WTC11 (cell line): ENCODE measurements at regions not wholly inside any gene's neighbourhood (a gene's known extent, or its start where the extent isn't known, plus 50 kb on each side); places are given as distances from the start of the nearest gene placed in this dataset.

Source experiments
- ATAC-seq: fragments of 200-7000 bp; cut with Tn5 transposase; 2 replicates; pipeline ENCODE4 v1.10.0; 2021; ENCODE audit warnings: mild to moderate bottlenecking, moderate library complexity
- CTCF ChIA-PET: fragments of 300-600 bp; sonication (Branson Sonifier 250); formaldehyde crosslinking; loops from one replicate; lab custom pipeline; 2021; ENCODE audit warnings: antibody characterized with exemption; lab: Charles Lee
- POLR2A ChIA-PET: fragments of 350-600 bp; sonication (Branson Sonifier 250); formaldehyde crosslinking; loops from one replicate; lab custom pipeline; 2021; ENCODE audit warnings: antibody characterized with exemption; lab: Charles Lee
- DNase-seq: peaks from one replicate; pipeline ENCODE4 v3.0.0; 2021; ENCODE audit warnings: low spot score
- H3K27ac Mint-ChIP-seq: 2 replicates; pipeline ENCODE4 v1.8.0; 2021; ENCODE audit warnings: mixed read lengths
- H3K27me3 Mint-ChIP-seq: 2 replicates; pipeline ENCODE4 v1.8.0; 2021; ENCODE audit warnings: low read depth, mild to moderate bottlenecking, moderate library complexity, mixed read lengths
- H3K36me3 Mint-ChIP-seq: 2 replicates; pipeline ENCODE4 v1.8.0; 2021; ENCODE audit warnings: mixed read lengths
- H3K4me1 Mint-ChIP-seq: 2 replicates; pipeline ENCODE4 v1.8.0; 2022; ENCODE audit warnings: mixed read lengths
- H3K4me3 Mint-ChIP-seq: 2 replicates; pipeline ENCODE4 v1.8.0; 2021; ENCODE audit warnings: mild to moderate bottlenecking, moderate library complexity, mixed read lengths
- H3K9me3 Mint-ChIP-seq: 2 replicates; pipeline ENCODE4 v1.8.0; 2021; ENCODE audit warnings: mixed read lengths
- FOXJ3 ChIP-seq: sonication (generic); formaldehyde crosslinking; IDR thresholded peaks from 2 replicates; pipeline ENCODE4 v1.9.0; 2021; ENCODE audit warnings: missing genetic modification reagents, mild to moderate bottlenecking, borderline replicate concordance
- FOXK1 ChIP-seq: sonication (generic); formaldehyde crosslinking; IDR thresholded peaks from 2 replicates; pipeline ENCODE4 v1.8.0; 2022; ENCODE audit warnings: mild to moderate bottlenecking, moderate library complexity, missing genetic modification reagents
- IRF2 ChIP-seq: sonication (generic); formaldehyde crosslinking; IDR thresholded peaks from 2 replicates; pipeline ENCODE4 v1.8.0; 2022; ENCODE audit warnings: low read depth, missing genetic modification reagents, borderline replicate concordance
- NFATC4 ChIP-seq: fragments of 250-450 bp; sonication (Bioruptor Pico); IDR thresholded peaks from 2 replicates; pipeline ENCODE4 v1.9.0; 2021; ENCODE audit warnings: mild to moderate bottlenecking
- NFYB ChIP-seq: sonication (generic); formaldehyde crosslinking; conservative IDR thresholded peaks from 2 replicates; pipeline ENCODE4 v1.8.0; 2022; ENCODE audit warnings: low read depth, missing genetic modification reagents
- SOX15 ChIP-seq: fragments of 250-450 bp; sonication (Bioruptor Pico); IDR thresholded peaks from 2 replicates; pipeline ENCODE4 v1.9.0; 2021; ENCODE audit warnings: mild to moderate bottlenecking
- ZBTB21 ChIP-seq: sonication (generic); formaldehyde crosslinking; IDR thresholded peaks from 2 replicates; pipeline ENCODE4 v1.8.1; 2023; ENCODE audit warnings: mild to moderate bottlenecking, missing genetic modification reagents, borderline replicate concordance
- ZNF138 ChIP-seq: sonication (generic); formaldehyde crosslinking; conservative IDR thresholded peaks from 2 replicates; pipeline ENCODE4 v1.8.1; 2022; ENCODE audit warnings: mild to moderate bottlenecking, moderate library complexity, missing genetic modification reagents
- ZNF317 ChIP-seq: sonication (generic); formaldehyde crosslinking; IDR thresholded peaks from 2 replicates; pipeline ENCODE4 v1.8.1; 2023; ENCODE audit warnings: low read depth, mild to moderate bottlenecking, moderate library complexity, missing genetic modification reagents, borderline replicate concordance
- TF ChIP-seq, protein P1 (sequence below): sonication (generic); formaldehyde crosslinking; IDR thresholded peaks from 2 replicates; pipeline ENCODE4 v1.8.0; 2022; ENCODE audit warnings: missing genetic modification reagents
- TF ChIP-seq, protein P2 (sequence below): sonication (generic); formaldehyde crosslinking; IDR thresholded peaks from 2 replicates; pipeline ENCODE4 v1.8.1; 2022; ENCODE audit warnings: missing genetic modification reagents, borderline replicate concordance
- TF ChIP-seq, protein P3 (sequence below): sonication (generic); formaldehyde crosslinking; IDR thresholded peaks from 2 replicates; pipeline ENCODE4 v1.8.0; 2023; ENCODE audit warnings: missing genetic modification reagents
- TF ChIP-seq, protein P4 (sequence below): fragments of 250-450 bp; sonication (Bioruptor Pico); conservative IDR thresholded peaks from 2 replicates; pipeline ENCODE4 v1.9.0; 2021; ENCODE audit warnings: mild to moderate bottlenecking

DNA sequence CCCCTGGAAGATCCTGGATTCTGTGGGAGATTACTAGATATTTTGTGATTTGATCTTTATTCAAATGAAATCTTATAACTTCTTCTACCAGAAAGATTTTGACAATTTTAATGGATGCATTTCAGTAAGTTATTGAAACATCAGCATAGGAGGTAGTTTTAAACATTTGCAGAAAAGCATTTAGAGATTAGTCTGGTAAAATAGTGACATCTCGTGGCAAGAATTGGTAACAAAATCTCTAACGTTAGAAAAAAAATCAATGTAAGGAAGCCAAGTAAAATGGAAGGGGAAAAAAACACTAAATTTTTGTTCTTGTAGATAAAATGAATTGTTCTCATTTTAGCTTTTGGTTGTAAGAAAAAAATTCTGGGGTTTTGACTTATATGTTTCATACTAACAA is 73.3 kb downstream of the TASL start:
- H3K36me3 Mint-ChIP-seq: no peaks in the 10 kb centered on the region
- no peak overlapping the region for H3K27ac Mint-ChIP-seq
- H3K4me1 Mint-ChIP-seq: peaks cover 10% of the 10 kb centered on the region
- no peak for ATAC-seq
- POLR2A ChIA-PET: no interaction called here
- TF ChIP-seq NFYB (CRISPR knock-in tag) (no peak), NFATC4 (CRISPR knock-in tag) (no peak), IRF2 (no peak), FOXK1 (CRISPR knock-in tag) (no peak), SOX15 (CRISPR knock-in tag) (no peak), ZNF138 (CRISPR knock-in tag) (no peak), ZNF317 (CRISPR knock-in tag) (no peak)
- TF ChIP-seq, protein P1, sequence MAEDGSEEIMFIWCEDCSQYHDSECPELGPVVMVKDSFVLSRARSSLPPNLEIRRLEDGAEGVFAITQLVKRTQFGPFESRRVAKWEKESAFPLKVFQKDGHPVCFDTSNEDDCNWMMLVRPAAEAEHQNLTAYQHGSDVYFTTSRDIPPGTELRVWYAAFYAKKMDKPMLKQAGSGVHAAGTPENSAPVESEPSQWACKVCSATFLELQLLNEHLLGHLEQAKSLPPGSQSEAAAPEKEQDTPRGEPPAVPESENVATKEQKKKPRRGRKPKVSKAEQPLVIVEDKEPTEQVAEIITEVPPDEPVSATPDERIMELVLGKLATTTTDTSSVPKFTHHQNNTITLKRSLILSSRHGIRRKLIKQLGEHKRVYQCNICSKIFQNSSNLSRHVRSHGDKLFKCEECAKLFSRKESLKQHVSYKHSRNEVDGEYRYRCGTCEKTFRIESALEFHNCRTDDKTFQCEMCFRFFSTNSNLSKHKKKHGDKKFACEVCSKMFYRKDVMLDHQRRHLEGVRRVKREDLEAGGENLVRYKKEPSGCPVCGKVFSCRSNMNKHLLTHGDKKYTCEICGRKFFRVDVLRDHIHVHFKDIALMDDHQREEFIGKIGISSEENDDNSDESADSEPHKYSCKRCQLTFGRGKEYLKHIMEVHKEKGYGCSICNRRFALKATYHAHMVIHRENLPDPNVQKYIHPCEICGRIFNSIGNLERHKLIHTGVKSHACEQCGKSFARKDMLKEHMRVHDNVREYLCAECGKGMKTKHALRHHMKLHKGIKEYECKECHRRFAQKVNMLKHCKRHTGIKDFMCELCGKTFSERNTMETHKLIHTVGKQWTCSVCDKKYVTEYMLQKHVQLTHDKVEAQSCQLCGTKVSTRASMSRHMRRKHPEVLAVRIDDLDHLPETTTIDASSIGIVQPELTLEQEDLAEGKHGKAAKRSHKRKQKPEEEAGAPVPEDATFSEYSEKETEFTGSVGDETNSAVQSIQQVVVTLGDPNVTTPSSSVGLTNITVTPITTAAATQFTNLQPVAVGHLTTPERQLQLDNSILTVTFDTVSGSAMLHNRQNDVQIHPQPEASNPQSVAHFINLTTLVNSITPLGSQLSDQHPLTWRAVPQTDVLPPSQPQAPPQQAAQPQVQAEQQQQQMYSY (CRISPR knock-in tag): no peak
- TF ChIP-seq, protein P2, sequence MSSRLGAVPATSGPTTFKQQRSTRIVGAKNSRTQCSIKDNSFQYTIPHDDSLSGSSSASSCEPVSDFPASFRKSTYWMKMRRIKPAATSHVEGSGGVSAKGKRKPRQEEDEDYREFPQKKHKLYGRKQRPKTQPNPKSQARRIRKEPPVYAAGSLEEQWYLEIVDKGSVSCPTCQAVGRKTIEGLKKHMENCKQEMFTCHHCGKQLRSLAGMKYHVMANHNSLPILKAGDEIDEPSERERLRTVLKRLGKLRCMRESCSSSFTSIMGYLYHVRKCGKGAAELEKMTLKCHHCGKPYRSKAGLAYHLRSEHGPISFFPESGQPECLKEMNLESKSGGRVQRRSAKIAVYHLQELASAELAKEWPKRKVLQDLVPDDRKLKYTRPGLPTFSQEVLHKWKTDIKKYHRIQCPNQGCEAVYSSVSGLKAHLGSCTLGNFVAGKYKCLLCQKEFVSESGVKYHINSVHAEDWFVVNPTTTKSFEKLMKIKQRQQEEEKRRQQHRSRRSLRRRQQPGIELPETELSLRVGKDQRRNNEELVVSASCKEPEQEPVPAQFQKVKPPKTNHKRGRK (CRISPR knock-in tag): no peak
- no peak for DNase-seq
- CTCF ChIA-PET: no interaction called here
- no peaks in the 10 kb centered on the region for H3K27me3 Mint-ChIP-seq
- H3K9me3 Mint-ChIP-seq: no peaks in the 10 kb centered on the region; the same call in 1 of the 2 replicates
- no peak overlapping the region for H3K4me3 Mint-ChIP-seq

DNA sequence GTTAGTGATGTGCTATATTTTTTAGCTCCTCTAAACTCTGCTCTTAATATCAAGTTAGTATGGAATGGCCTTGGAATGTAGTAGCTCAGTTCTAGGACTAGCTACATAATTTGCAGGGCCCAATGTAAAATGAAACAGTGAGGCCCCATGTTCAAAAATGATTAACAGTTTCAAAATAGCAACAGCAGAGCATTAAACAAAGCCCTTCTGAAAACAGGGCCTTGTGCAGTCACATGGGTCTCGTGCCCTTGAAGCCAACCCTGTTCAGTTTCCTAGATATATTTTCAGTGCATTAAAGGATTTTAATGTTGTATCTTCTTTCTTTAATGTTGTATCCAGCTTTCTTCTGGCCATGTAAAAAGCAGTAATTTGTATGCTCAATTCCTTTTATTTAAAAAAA is 82.1 kb downstream of the TASL start:
- no peak for ATAC-seq
- DNase-seq: no peak
- Mint-ChIP-seq H3K36me3 (no peaks in the 10 kb centered on the region), H3K27me3 (no peaks in the 10 kb centered on the region), H3K4me3 (no peak overlapping the region), H3K27ac (no peak overlapping the region), H3K4me1 (peaks cover 7% of the 10 kb centered on the region; the same call in 1 of the 2 replicates)
- POLR2A ChIA-PET: no interaction called here
- CTCF ChIA-PET: no interaction called here
- TF ChIP-seq, protein P3, sequence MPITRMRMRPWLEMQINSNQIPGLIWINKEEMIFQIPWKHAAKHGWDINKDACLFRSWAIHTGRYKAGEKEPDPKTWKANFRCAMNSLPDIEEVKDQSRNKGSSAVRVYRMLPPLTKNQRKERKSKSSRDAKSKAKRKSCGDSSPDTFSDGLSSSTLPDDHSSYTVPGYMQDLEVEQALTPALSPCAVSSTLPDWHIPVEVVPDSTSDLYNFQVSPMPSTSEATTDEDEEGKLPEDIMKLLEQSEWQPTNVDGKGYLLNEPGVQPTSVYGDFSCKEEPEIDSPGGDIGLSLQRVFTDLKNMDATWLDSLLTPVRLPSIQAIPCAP: no peak
- TF ChIP-seq, protein P2 (CRISPR knock-in tag): no peak
- TF ChIP-seq FOXJ3 (CRISPR knock-in tag) (no peak), ZBTB21 (CRISPR knock-in tag) (no peak)
- TF ChIP-seq, protein P4, sequence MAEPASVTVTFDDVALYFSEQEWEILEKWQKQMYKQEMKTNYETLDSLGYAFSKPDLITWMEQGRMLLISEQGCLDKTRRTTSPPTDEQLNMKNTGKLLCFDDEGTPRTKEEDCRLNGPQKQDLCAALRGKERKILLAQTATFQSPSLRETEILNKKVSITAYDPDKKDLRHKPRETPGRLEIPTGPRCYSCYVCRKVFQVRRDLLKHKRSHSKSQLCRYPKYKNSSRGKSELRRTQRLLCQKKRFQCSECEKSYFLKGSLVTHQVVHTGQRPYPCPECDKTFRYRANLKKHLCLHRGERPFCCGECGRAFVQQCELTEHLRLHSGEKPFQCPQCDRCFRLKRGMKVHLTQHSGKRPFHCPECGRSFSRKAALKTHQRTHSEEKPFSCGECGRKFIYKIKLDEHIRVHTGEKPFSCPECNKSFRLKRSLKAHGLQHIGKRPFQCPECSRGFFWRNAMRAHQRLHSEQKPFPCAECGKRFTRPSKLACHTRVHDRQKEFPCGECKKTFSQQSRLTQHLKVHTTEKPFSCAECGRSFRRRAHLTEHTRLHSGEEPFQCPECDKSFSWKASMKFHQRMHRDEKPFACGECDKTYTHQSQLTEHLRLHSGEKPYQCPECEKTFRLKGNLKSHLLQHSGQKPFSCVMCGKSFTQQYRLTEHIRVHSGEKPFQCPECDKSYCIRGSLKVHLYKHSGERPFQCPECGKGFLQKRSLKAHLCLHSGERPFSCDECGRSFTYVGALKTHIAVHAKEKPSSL (CRISPR knock-in tag): no peak
- TF ChIP-seq, all 79 proteins: peak for 0
- no peaks in the 10 kb centered on the region for H3K9me3 Mint-ChIP-seq
